ENCODE measurements at regions not wholly inside any gene's neighbourhood (a gene's known extent, or its start where the extent isn't known, plus 50 kb on each side); places are given as distances from the start of the nearest gene placed in this dataset.

DNA sequence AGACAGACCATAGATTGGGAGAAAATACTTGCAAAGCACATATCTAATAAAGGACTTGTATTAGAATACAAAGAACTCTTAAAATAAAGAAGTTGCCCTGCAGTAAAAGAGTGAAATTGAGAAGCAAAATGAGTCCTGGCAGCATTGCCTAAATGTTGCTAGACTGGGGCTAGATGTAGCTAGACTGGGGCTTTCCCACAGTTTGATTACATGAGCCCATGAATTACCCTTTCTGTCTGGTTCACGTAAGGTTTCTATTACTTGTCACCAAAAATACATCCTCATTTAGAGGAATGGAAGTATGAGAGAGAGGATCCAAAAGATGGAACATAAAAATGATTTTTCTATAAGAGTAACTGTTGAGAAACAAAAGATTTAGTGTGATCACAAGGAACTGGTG is 57.6 kb upstream of the CCDC28A start:
- no peak for DNase-seq

DNA sequence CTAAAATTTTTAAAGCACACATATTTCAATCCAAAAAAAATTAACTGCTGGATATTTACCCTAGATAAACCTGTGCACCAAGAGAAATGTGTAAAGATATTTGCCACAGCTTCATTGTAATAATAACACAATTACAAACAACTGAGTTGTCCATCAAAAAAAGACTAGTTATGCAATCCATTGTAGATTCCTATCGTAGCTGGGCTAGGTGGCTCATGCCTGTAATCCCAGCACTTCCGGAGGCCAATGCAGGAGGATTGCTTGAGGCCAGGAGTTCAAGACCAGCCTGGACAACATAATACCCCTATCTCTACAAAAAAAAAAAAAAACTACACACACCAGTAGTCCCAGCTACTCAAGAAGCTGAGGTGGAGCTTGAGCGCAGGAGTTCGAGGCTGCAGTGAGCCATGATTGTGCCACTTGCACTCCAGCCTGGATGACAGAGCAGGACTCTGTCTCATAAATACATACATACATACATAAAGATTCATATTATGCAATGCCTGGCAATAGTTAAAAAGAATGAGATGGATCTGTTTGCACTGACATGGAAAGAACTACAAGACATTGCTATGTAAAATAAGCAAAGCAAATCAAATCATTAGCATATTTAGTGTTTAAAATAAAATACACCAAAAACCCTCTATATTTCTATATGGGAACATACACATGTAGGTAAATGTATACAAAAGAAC is 56.5 kb upstream of the CCDC28A start:
- no peak for DNase-seq

DNA sequence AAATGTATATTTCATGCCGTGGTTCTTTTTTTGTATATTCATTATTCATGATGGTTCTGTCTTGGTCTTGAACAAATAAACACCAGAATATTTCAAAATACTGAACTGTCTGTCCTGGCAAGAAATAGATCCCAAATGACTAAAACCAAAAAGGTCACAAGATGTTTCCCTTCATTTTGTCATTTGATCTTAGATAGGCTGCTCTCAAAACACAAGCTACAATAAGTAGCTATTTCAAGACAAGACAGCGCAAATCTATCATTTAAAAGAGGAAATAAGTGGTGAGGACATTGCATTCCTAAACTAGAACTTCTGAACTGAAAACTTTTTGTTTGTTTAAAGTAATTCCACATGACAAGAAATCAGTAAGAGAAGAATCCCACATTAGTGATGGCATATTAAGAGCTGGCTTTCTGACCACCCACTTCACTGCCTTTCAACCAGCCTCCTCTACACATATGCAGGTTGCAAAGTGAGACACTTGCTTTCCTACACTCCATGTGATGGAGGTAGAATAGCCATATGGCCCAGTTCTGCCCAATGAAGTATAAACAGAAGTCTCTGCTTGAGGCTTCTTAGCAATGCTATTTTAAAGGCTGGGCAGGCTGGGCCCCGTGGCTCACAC is 54.4 kb upstream of the CCDC28A start:
- DNase-seq, result peak; percentile 65

DNA sequence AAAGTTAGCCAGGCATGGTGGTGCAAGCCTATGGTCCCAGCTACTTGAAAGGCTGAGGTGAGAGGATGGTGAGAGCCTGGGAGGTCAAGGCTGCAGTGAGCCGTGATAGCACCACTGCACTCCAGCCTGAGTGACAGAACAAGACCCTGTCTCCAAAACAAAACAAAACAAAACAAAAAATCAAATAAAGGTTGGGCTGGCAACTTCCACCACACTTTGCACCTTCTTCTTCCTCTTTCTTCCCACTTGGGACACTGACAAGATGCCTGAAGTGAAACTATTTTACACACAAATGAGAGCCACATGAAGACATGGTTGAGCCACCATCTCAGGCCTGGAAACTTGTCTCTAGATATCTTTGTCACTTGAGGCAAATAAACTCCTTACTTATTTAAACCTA is 53.8 kb upstream of the CCDC28A start:
- DNase-seq, result peak; percentile 73

DNA sequence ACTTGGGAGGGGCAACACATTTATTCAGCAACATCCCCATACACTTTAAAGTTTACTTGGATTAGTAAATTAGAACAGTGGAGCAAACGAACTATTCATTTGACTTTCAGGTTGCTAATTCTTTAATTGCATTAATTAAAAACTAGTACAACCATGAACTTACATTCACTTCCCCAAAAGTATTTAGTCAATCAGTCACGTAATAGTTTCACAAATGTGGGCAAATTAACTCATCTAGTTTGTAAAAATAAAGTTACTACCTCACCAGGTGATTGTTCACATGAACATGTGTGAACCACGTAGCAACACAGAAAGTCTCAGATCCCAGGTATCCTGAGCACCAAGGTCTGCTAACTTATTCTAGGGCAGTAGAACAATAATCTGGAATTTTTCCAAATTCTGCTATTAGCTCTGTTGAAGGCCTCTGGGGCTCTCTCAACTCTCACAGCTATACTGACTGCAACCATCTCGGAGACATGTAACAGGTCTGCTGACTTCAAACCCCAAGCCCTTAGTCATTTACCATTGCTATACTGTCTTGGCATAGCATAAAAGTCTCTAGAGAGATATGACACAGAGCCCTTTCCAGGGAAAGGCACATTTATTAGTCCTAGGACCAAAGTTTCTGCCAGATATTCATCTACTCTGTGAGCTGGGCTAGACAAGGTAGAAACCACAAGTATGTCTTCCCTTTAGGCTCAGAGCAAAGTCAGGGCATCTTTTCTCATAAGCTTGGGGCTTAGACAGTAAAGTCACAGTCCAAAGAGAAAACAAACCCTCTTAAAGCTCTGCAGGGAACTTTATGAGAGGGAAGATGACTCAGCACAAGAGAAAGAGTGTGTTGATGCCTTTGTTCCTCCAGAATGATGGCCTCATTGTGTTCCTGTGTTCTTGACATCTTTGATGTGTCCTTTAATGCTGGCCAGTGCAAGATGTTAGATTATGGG is 50.9 kb upstream of the CCDC28A start:
- peak; percentile 73 for DNase-seq
